HG03175 (cell line): ENCODE measurements at regions not wholly inside any gene's neighbourhood (a gene's known extent, or its start where the extent isn't known, plus 50 kb on each side); places are given as distances from the start of the nearest gene placed in this dataset.

Source experiments
- ATAC-seq: cut with Tn5 transposase; IDR thresholded peaks from one replicate; pipeline ENCODE4 v1.9.1; 2021; ENCODE audit warnings: mild to moderate bottlenecking, moderate library complexity; ENCODE audit not compliant: unreplicated experiment

GRCh38 chr22:48641906-48642475, 1185.7 kb downstream of the BRD1 start:
- ATAC-seq: no peak

- ATAC-seq: no peak
These were observed 1186.5 kb downstream of the BRD1 start for GRCh38 chr22:48640890-48641841.

- ATAC-seq: no peak
These were observed 1187.6 kb downstream of the BRD1 start for GRCh38 chr22:48639896-48640748.

- no peak for ATAC-seq
These were observed 1188.5 kb downstream of the BRD1 start for GRCh38 chr22:48639021-48639795.

- no peak for ATAC-seq
These were observed 1190.4 kb downstream of the BRD1 start for GRCh38 chr22:48637231-48637630.

- no peak for ATAC-seq
These were observed 1190.9 kb downstream of the BRD1 start for GRCh38 chr22:48636746-48637145.

GRCh38 chr22:48635816-48636215, 1191.9 kb downstream of the BRD1 start:
- ATAC-seq: no peak

- no peak for ATAC-seq
These were observed 1192.6 kb downstream of the BRD1 start for GRCh38 chr22:48635031-48635430.

- no peak for ATAC-seq
These were observed 1193.5 kb downstream of the BRD1 start for GRCh38 chr22:48633996-48634836.

- ATAC-seq: no peak
These were observed 1194.9 kb downstream of the BRD1 start for GRCh38 chr22:48632646-48633246.

GRCh38 chr22:48631288-48631863, 1196.3 kb downstream of the BRD1 start:
- ATAC-seq: no peak

- no peak for ATAC-seq
These were observed 1196.8 kb downstream of the BRD1 start for GRCh38 chr22:48630848-48631247.

GRCh38 chr22:48630433-48630754, 1197.3 kb downstream of the BRD1 start:
- ATAC-seq: no peak

- no peak for ATAC-seq
These were observed 1197.8 kb downstream of the BRD1 start for GRCh38 chr22:48629631-48630432.

- no peak for ATAC-seq
These were observed 1198.7 kb downstream of the BRD1 start for GRCh38 chr22:48628891-48629543.

GRCh38 chr22:48627966-48628365, 1199.7 kb downstream of the BRD1 start:
- ATAC-seq: no peak

- ATAC-seq: no peak
These were observed 1200.5 kb downstream of the BRD1 start for GRCh38 chr22:48627203-48627602.

GRCh38 chr22:48624401-48624800, 1203.3 kb downstream of the BRD1 start:
- no peak for ATAC-seq
